NCI-H2227 (cell line): ENCODE measurements at regions not wholly inside any gene's neighbourhood (a gene's known extent, or its start where the extent isn't known, plus 50 kb on each side); places are given as distances from the start of the nearest gene placed in this dataset.
"Not testable (repeated sequence)": the region's sequence is repeated elsewhere in the genome, so short reads cannot be mapped to it uniquely, and the experiment has no call there.

ENCODE experiments used
- DNase-seq: peaks from one replicate; lab custom pipeline; 2025; ENCODE audit not compliant: unreplicated experiment; lab: John Stamatoyannopoulos, UW

DNA sequence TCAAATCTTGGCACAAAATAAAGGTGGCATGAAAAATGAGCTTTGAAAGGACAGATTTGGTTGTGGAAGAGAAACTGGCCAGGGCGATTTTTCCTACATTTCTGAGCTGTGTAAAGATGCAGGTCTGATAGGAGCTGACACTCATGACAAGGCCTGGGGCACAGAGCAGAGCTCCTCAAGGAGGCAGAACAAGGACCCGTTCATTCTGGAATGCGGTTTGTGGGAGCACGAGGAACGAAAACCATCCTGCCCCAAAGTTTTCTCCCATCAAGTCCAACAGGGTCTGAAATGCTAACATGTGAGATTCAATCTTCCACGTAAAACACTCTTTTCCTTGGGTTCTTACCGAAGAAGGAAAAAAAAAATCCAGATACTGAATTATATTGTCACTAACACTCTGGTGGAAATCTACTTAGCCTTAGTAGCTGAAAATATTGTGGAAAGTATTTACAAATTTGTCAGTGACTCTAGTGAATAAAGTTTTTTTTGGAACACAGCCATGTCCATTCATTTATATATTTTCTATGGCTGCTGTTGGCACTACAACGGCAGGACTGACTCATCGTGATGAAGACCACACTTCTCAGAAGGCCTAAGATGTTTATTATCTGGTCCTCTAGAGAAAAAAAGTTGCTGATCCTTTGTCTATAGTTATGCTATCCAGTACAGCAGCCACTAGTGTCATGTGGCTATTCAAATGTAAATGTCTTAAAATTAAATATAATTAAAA lies 215.7 kb downstream of the BAMBI start:
- no peak for DNase-seq

GRCh38 chr10:28894146-28894545 lies 216.8 kb downstream of the BAMBI start:
- DNase-seq: no peak

DNA sequence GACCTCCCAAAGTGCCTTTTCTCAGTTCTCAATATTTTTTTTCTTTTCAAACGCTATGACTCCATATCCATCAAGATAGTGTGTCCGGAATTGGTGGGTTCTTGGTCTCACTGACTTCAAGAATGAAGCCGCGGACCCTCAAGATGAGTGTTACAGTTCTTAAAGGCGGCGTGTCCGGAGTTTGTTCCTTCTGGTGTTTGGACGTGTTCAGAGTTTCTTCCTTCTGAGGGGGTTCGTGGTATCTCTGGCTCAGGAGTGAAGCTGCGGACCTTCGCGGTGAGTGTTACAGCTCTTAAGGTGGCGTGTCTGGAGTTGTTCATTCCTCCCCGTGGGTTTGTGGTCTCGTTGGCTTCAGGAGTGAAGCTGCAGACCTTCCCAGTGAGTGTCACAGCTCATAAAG lies 218.3 kb downstream of the BAMBI start:
- DNase-seq: not testable (repeated sequence)

DNA sequence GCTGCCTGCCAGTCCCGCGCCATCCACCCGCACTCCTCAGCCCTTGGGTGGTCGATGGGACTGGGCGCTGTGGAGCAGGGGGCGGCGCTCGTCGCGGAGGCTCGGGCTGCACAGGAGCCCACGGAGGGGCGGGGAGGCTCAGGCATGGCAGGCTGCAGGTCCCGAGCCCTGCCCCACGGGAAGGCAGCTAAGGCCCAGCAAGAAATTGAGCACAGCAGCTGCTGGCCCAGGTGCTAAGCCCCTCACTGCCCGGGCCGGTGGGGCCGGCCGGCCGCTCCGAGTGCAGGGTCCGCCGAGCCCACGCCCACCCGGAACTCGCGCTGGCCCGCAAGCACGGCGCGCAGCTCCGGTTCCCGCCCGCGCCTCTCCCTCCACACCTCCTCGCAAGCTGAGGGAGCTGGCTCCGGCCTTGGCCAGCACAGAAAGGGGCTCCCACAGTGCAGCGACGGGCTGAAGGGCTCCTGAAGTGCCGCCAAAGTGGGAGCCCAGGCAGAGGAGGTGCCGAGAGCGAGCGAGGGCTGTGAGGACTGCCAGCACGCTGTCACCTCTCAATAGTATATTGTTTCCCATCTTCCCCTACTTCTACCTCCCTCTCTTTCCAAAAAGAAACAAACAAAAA lies 219.6 kb downstream of the BAMBI start:
- DNase-seq: not testable (repeated sequence)

DNA sequence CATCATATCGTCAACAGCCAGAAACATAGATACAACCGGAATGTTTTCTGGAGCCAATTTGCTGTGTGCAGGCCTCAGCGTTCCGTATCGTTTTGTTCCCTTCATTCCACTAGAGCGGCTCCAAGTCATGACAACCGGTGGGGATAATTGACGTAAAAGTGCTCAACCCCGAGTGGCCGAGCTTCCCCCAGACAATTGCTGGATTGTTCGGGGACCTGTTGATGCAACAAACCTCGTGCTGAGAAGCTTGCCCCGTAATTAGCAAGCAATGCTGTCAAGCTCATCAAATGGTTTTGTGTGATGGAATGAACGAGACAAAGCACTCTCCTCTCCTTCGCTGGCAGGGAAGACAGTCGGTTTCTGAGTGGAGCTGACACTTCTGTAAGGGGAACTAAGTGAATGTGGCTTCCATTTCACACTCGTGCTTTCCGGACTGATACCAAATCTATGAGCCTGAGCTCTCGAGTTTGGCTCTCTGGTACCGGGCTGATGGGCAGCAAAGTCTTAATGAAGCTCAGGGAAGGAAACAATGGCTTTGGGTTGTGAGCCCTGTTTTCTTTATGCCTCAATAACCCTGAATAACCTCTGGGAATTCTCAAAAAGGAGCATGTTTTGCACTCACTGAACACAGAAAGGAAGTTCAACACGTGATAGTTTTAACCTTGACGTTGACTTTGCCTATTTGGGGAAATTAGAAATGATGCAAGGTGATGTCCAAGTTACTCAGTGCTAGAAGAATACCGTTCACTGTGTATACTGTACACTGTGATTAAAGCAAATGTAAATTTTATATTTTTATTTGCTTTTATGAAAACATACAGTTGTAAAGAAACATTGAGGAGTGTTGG lies 220.5 kb downstream of the BAMBI start:
- no peak for DNase-seq

DNA sequence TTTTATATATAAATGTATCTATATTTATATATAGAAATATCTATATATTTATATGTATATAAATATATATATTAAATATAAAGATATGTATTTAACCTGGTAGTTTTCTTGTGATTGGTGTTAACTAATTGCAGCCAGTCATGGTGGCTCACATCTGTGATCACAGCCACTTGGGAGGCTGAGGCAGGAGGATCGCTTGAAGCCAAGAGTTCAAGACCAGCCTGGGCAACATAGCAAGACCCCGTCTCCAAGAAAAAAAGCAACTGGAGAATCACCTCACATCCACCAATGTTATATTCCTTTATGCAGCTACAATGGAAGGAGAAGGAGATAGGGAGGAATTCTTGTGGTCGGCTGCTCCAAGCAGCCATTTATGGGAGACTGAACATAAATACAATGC lies 224.9 kb downstream of the BAMBI start:
- no peak for DNase-seq

DNA sequence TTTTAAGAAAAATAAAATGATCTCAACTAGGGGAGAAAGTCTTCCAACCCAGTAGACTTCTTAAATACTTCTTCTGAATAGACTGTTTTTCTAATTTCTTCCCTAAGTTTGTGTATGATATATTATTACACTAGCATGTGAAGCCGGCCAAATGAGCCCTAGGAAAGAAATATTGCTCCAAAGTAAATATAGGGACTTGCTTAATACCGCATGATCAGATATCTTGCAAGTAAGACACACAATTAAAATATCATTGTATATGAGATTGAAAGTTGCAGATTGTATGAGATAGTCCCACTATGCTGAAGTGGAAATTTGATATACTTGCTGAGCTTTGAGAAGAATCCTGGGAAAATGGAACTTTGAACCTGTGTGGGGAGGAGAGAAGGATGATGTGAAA lies 225.7 kb downstream of the BAMBI start:
- DNase-seq: no peak

GRCh38 chr10:28903736-28904135 lies 226.4 kb downstream of the BAMBI start:
- no peak for DNase-seq

DNA sequence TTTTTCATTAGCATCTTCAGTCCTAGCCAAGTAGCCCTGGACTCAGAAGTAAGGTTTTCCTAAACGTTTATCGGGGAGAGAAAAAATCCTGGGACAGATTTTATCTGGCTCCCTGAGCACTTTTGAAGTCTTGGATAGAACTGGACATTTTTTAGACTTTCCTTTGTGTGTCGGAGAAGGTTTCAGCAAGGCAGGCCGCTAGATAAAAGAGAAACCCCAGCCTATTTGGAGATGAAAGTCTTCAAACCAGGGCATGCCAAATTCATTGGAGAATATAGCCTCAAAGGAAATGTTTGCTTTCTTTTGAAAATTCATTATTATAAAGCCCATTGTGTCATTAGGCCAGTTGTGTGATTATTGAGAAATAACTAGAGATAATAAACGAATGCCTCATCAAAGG lies 228.1 kb downstream of the BAMBI start:
- no peak for DNase-seq

GRCh38 chr10:28906011-28906411 lies 228.7 kb downstream of the BAMBI start:
- DNase-seq: no peak

DNA sequence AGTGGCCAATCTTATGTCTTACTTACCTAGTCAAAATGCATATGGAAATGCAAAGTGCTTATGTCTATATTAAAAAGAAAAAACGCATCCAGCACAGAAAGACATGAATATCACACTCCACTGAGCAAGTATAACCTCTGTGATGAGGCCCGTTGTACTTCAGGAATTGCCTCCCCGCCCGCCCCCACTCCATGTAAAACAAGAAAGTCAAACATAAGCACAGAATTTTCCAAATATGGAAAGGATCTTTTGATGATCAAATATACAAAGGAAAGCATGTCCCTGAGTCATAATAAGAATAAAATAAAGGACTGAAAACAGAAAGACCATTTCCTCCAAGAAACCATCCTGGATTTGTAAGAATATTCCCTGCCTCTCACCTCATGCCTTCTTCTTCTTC lies 229.1 kb downstream of the BAMBI start:
- no peak for DNase-seq

DNA sequence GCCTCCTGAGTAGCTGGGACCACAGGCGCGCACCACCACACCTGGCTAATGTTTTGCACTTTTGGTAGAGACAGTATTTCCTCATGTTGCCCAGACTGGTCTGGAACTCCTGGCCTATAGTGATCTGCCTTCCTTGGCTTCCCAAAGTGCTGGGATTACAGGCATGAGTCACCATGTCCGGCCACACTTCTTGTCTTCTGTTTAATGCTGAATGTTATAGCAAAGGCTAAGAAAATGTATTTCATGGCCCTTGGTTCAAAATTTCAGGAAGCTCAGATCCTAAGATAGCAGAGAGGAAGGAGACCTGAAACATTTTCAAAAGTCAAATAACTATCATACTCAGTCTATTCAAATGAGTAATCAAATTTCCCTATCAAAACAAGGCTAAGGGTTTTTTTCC lies 229.6 kb downstream of the BAMBI start:
- no peak for DNase-seq

DNA sequence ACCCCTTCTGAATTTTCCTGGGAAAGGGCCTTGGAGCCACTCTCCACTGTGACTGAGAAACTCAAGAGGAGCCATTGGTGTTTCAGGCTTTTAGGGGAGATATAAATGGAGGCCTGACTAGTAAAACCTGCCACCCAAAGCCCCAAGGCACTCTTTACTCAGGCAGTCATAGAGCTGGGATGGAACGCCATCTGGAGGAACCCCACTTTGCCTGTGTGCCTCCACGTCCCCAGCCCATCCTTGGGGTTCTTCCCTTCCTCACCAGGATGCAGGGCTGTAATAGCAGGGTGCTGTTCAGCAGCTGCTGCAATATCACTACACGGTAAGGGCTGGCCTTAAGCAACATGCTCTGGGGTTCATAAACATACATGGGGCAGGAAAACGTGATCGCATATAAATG lies 232.6 kb downstream of the BAMBI start:
- DNase-seq: no peak

DNA sequence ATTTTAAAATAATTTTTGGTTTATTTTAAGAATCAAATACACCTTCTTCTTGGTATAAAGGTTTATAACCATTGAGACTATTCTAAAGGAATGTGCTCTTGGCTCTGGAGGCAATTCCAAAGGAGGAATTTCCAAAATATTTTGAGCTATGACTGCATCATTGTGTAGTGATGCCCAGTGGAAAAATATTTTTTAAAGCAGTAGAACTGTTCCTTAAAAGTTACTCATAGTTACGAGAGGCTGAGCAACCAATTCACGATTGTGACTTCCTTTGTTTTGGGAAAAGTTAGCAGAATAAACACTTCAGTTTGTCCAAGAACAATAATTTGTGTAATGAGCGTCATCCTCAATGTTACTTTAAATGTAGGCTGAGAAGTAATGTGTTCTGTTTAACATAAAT lies 233.6 kb downstream of the BAMBI start:
- DNase-seq: no peak

- DNase-seq: not testable (repeated sequence)
Measured at GRCh38 chr10:28911511-28911910, 234.2 kb downstream of the BAMBI start.

- no peak for DNase-seq
Measured at GRCh38 chr10:28912017-28912783, 234.9 kb downstream of the BAMBI start.

DNA sequence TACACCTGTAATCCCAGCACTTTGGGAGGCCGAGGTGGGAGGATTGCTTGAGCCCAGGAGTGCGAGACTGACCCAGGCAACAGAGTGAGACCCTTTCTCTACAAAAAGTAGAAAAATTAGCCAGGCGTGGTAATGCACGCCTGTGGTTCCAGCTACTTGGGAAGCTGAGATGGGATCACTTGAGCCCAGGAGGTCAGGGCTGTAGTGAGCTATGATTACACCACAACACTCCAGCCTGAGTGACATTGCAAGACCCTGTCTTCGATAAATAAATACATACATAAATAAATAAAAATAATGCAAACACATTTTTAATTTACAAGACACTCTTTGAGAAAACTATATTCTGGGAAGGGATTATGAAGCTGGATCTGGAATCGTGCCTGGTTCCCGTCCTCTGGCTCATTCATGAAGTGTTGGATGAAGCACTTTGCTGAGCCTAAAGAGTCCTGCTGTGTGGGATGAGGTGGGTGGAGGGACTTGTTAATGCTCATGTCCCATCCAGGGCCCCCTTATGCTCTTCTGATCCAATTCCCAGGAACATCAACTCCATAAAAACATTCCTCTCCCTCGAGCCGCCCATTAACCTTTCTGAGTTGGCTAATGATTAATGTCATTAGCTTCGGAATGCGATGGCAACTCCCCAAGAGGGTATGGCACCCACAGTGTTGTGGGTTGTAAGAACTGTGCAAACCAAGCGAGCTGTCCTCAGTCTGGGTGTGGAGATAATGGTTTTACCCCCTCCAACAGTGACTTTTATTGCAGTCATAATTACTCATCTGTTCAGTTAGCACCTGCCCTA lies 236.3 kb downstream of the BAMBI start:
- no peak for DNase-seq

- DNase-seq: no peak
Measured at GRCh38 chr10:28914701-28915100, 237.4 kb downstream of the BAMBI start.

- no peak for DNase-seq
Measured at GRCh38 chr10:28915989-28916588, 238.8 kb downstream of the BAMBI start.

- DNase-seq: no peak
Measured at GRCh38 chr10:28920091-28920490, 242.8 kb downstream of the BAMBI start.
